ENCODE measurements at regions not wholly inside any gene's neighbourhood (a gene's known extent, or its start where the extent isn't known, plus 50 kb on each side); places are given as distances from the start of the nearest gene placed in this dataset.
"Not testable (repeated sequence)": the region's sequence is repeated elsewhere in the genome, so short reads cannot be mapped to it uniquely, and the experiment has no call there.

DNA sequence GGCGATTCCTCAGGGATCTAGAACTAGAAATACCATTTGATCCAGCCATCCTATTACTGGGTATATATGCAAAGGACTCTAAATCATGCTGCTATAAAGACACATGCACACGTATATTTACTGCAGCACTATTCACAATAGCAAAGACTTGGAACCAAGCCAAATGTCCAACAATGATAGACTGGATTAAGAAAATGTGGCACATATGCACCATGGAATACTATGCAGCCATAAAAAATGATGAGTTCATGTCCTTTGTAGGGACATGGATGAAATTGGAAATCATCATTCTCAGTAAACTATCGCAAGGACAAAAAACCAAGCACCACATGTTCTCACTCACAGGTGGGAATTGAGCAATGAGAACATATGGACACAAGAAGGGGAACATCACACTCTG is 93.1 kb upstream of the NT5E start:
- not testable (repeated sequence) for DNase-seq

DNA sequence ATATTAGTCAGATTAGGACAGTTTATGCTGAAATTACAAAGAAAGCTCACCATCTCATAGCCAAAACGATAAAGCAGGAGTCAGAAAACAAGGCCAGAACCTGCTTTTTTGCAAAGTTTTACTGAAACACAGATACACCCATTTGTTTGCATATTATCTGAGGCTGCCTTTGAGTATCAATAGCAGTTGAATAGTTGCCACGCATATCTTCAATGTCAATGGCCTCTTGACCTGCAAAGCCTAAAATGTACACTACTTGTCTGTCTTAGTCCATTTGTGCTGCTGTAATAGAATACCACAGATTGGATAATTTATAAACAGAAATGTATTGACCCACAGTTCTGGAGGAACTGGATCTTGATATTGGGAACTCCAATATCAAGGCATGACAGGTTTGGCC is 94.1 kb upstream of the NT5E start:
- DNase-seq: no peak

DNA sequence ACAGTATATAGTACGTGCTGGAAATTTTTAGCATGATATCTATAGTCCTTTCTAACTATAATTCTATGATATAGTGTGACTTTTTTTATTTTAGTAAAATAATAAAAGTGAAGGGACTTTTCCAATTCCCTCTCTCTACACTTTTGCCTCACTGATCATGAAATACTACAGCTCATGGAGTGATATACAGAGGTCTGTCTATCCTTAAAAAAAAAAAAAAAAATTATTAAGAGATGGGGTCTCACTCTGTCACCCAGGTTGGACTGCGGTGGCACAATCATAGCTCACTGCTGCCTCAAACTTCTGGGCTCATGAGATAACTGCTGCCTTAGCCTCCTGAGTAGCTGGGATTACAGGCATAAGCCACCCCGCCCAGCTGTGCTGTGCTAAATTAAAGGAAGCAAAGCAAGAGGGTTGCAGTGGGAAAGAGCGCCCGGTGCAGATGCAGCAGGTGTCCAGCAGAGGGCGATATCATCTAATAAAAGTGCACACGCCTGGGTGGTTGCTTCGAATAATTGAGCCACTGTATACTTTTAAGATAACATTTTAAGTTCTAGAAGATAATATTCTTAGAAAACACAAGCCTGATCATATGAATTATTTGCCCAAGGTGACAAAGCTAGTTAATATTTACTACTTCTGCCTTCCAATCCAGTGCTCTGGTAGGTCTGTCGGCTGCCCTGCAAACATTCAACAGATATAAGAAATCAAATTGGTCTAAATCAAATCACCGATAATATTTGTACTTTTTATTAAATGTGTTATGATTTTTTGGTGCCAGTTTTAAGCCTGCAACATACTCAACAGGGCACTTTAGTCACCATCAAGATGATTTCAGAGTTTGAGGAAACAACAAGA is 94.9 kb upstream of the NT5E start:
- peak; percentile 79 for DNase-seq

DNA sequence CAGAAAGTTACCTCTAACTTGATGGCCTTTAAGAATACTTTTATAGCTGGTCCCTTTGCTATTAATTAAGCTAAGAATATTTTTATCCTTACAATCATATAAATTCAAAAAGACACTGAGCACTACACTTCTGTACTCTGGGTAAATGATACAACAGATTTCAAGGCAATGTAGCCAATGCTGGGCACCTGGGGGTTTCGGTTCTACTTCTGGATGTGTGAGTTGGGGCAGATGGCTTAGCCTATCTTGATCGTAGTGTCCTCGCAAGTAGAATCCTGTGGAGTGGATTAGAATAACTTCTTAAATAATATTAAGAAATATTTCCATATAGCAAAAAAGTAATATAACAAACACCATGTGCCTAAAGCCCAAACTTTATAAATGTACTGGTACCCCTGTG is 96.9 kb upstream of the NT5E start:
- DNase-seq: no peak

DNA sequence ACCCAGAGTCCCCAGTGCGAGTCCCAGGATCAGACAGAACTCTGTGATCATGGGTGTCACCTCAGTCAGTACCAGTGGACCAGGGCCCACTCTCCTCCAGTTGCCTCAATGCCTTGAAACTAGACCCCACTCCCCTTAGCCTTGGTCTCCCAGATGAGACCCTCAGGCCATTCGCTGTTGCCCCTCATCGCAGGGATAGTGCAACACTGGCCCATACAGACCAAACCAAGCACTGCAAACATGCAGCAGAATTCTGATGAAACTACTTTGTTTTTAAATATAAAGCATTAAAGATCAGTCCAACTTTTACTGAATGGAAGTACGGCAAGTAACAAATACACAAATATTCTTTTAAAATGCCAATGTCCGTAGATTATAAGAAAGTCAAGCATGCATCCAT is 101.2 kb upstream of the NT5E start:
- DNase-seq: no peak

DNA sequence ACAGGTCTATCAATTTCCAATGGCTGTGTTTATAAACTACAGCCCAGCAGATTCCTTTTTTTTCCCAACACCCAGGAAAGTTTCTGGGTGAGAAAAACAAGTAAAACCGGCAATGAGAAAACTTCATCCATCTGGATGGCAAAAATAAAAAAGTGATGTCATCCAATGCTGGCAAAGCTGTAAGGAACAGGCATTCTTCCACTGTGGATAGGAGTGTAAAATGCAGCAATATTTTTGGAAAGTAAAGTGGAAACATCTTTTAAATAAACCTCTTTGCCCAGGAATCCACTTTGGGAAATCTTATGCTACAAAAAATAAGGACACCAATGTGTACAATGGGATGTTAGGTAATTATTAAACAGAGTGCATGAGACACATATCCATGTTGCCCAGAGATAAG is 102.1 kb upstream of the NT5E start:
- no peak for DNase-seq

DNA sequence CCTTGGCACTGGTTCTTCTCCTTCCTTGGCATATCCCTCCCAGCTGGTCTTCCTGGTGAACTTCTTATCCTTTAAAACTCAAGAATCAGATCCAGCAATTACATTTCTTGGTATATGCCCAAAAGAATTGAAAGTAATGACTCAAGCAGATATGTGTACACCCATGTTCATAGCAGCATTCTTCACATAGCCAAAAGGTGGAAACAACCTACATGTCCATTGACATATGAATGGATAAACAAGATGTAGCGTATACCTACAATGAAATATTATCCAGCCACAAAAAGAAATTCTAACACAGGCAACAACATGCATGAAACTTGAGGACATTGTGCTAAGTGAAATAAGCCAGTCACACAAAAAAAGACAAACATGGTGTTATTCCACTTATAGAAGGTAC is 103.7 kb upstream of the NT5E start:
- DNase-seq: no peak

DNA sequence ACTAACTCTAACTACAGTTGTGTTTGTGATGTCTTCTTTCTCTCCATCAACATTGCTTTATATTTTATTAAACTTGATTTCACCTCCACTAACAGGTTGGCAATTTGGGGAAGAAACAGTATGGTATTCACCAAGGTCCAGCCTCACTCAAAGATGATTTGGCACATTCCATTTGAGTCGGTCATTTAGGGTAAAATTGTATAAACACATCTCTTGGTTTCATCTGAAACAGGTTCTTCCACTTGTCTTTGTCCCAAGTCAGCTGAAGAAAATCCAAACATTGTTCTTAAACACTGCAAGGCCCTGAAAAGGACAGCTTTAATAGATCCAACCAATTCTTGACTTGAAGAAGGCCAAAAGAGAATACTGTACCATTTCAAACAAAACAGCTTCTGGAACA is 104.9 kb upstream of the NT5E start:
- no peak for DNase-seq

- DNase-seq: no peak
Observed at GRCh38 chr6:85343428-85343827, 106.5 kb upstream of the NT5E start.

DNA sequence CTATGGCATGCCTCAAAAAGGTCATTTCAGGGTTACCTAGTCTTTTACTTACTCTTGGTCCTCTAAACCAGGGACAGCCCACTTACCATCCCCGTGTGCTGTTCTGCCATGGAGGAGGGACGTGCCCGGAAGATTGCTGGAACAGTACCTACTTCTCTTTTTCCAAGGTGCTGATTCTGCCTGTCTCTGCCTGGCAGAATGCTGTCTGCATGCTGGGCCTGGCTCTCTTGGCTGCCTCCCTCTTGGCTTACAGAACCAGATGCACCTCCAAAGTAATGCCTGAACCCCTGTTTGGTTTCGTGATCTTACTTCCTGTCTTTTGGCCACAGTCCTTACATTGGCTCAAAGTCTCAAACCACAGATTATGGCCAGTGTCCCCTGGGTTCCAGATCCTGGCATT is 120.7 kb upstream of the NT5E start:
- no peak for DNase-seq

DNA sequence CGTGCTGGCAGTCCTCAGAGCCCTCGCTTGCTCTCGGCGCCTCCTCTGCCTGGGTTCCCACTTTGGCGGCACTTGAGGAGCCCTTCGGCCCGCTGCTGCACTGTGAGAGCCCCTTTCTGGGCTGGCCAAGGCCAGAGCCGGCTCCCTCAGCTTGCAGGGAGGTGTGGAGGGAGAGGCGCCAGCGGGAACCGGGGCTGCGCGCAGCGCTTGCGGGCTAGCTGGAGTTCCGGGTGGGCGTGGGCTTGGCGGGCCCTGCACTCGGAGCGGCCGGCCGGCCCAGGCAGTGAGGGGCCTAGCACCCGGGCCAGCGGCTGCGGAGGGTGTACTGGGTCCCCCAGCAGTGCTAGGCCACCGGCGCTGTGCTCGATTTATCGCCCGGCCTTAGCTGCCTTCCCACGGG is 124.1 kb upstream of the NT5E start:
- not testable (repeated sequence) for DNase-seq

DNA sequence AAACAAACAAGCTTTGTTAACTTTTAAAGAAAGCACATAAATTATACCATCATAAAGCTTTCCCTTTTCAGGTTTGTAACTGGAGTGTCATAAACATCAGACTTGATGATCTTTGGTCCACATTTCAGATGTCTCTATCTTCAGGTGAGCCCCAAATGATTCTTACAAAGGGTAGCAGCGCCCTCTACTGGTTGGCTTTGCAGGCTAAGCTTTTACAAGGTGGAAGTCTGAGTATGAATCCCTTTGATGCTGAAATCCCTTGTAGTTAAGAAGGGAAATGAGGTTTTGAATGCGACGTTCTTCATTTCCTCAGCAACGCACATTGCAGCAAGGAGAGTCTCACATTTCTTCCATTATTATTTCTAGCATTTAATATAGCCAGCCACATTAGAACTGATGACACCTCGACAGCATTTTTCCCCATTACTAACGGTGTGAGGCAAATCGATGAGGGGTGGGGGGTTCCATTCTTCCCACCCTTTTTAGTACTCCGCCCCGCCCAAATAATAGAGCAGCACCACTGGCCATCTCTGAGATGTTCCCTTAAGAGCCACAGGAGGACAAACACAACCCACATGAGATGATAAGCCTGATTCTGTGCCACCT is 126.3 kb upstream of the NT5E start:
- peak; percentile 72 for DNase-seq

DNA sequence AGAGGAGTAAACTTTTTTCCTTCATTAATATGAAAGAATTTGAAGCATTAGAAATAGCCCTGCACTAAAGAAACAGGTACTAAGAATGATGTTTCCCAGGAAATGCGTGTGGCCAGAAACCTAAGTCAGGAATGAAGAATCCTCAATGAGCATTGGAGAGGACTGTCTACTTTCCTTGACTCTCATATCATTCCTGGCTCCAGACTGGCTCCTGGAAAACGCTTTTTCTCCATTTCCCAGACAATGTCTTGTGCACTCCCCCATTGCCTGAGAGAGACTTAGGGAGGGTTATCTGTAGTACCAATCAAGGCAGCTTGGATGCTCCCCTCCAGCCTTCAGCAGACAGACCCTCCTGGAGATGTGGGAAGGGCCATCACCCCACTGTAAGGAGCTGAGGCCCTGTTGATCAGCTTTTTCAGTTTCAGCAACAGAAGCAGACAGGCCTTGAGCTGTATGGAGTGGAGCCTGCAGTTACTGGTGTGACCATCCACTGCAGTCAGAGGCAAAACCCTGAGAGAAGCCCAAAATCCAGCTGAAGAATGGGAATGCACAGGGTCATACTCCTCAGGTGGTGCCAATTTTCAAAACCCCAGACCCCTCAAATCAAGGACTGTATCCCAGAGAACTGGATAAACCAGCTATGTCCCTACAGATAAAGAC is 127.3 kb upstream of the NT5E start:
- no peak for DNase-seq

GRCh38 chr6:85321906-85322305 is 128.0 kb upstream of the NT5E start:
- DNase-seq: no peak

- DNase-seq: no peak
Observed at GRCh38 chr6:85314586-85314985, 135.3 kb upstream of the NT5E start.

GRCh38 chr6:85300581-85300980 is 149.3 kb upstream of the NT5E start:
- no peak for DNase-seq

DNA sequence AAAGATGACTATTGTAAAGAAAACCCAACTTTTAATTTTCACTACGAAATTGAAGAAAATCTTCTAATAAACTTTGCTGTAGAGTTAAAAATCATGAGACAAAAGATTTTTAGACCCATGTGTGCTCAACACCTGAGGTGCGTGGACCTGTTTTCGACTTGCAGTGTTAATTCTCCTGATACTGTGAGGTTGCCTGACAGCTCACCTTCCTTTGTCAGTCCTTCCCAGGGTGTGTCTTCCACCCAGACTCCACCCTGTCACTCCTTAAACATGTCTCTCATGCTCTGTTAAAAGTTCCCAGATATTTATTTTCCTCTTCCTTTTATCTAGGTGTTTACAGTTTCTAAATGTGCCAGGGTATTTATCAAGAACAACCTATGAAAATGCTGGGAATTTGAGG is 151.3 kb upstream of the NT5E start:
- no peak for DNase-seq

DNA sequence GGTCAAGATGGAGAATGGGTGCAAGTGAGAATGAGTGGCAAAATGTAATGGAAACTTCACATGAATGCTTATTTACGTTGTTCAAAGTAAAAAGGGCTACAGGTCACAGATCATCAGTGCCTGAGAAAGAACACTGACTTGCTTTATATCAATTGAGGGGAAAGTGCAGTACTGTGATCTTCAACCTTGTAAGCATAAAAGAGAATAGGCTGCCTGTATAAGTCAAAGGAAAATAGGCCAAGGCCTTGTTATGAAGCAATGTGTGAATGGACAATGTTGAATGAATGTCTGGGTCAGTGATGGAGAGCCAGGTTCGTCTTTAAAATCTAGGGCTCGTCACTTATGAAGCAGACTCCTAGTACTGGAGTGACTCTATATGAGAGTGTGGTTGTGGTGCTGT is 158.6 kb upstream of the NT5E start:
- no peak for DNase-seq

- DNase-seq: no peak
Observed at GRCh38 chr6:85287654-85288053, 162.2 kb upstream of the NT5E start.

DNA sequence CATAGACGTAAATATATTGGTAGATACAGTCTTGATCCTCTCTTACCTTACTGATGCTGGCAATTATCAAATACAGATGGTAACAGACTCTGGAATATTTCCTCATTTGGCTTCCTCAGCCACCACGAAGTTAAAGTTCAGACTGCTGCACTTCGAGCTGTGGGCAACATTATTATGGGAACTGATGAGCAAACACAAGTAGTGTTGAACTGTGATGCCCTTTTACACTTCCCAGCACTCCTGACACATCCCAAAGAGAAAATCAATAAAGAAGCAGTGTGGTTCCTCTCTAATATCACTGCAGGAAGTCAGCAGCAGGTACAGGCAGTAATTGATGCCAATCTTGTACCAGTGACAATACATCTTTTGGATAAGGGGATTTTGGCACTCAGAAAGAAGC is 162.7 kb upstream of the NT5E start:
- no peak for DNase-seq

DNA sequence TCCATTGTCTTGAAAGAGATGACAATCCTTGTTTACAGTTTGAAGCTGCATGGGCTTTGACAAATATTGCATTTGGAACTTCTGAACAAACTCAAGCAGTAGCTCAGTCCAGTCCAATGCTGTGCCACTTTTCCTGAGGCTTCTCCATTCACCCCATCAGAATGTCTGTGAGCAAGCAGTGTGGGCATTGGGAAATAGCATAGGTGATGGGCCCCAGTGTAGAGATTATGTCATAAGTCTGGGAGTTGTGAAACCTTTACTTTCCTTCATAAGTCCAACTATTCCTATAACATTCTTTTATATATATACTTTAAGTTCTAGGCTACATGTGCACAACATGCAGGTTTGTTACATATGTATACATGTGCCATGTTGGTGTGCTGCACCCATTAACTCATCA is 163.4 kb upstream of the NT5E start:
- not testable (repeated sequence) for DNase-seq

DNA sequence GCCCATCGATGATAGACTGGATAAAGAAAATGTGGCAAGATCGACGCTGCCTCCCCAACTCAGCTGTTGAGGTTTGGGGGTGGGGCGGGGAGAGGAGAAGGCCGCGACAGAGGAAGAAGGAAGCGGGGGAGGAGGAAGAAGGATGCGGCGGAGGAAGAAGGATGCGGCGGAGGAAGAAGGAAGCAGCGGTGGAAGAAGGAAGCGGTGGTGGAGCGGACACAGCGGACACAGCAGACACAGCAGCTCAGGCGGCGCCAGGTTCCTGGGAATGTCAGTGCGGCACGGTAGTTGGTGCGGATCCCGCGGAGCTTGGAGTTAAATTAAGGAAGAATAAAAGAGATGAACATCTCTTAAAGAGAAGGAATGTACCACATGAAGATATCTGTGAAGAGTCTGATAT is 163.9 kb upstream of the NT5E start:
- no peak for DNase-seq

DNA sequence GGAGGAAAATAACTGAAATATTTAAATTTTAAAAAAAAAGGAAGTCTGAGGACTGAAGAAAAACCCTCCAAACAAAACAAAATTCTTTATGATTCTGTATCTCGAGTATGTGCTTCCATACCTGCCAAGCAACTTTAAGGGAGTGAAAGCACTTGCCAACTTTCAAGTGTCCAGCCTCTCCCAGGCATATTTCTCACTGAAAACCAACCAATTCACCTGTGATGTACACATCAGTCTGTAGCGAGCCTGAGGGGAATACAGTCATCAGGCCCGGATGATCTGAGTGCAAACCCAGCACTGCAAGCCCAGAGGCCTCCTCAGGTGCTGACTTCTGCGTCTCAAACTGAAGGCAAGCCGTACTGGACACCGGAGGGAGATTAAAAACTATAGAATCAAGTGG is 164.8 kb upstream of the NT5E start:
- no peak for DNase-seq

GRCh38 chr6:85283436-85283835 is 166.4 kb upstream of the NT5E start:
- no peak for DNase-seq

Measured in hematopoietic multipotent progenitor cell treated with erythropoietin and hydrocortisone succinate and interleukin-3 and kit ligand, for 8 days (in vitro differentiated cells).